ENCODE measurements at regions not wholly inside any gene's neighbourhood (a gene's known extent, or its start where the extent isn't known, plus 50 kb on each side); places are given as distances from the start of the nearest gene placed in this dataset.
"Not testable (repeated sequence)": the region's sequence is repeated elsewhere in the genome, so short reads cannot be mapped to it uniquely, and the experiment has no call there.

GRCh38 chr7:10355816-10356215 is 617.9 kb upstream of the PHF14 start:
- DNase-seq: no peak

DNA sequence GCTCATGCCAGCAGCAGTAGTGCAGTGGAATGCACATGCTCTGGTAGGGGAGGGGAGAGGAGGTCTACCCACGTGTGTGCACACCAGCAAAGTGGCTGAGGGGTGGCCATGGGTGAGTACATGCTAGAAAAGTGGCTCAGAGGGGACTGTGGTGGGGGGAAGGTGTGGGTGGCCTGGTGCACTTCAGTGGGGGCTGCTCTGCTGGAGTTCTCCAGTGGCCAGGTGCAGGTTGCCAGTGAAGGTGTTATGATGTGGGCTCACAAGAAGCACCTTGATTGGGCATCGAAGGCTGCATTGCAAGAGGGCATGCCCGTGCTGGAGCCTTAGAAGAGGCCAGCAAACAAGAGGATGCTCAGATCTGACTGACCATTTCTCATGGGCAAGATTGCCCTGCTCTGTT is 613.6 kb upstream of the PHF14 start:
- DNase-seq: no peak

- no peak for DNase-seq
Observed at GRCh38 chr7:10401793-10402192, 571.9 kb upstream of the PHF14 start.

DNA sequence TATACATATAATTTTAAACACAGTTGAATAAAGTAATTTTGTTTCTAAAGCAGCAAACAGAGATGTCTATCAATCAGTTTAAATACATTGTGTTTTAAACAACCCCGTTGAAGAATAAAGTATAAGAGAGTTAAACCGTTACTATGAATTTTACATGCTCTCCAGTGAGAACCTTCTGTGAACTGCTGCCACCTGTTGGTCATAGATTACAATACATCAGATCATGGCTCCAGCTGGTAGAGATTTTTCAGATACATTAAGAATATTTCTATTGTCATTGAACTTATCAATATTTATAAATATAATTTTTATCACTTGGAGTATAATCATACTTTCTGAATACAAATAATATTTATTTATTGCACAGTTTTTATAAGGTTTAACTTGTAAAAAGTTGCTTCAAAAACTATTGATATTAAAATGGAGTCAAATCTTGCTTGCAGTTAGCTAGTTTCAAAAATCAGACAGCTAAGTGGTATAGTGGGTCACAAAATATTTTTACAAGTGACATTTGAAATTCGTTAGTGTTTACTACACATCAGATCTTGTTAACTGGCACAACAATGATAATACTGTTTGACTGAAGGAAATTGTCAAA is 561.2 kb upstream of the PHF14 start:
- peak; percentile 26 for DNase-seq

DNA sequence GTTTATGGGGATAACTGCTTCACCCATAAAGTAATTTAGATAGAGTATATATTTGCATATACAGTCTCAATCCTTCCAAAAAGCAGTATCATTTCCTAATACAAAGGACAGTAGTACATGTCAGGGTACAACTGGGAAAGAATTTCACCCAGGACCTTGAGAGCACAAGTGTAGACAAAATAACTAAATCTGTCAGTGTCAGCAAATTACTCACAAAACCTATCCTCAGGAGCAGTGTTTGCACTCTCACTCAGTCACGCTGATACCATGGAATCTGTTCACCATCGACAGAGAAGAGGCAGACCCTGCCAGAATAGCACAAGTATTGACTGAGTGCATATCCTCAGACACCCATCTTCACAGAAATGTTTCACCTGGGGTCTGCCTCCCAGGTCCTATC is 554.7 kb upstream of the PHF14 start:
- no peak for DNase-seq

- no peak for DNase-seq
Observed at GRCh38 chr7:10429031-10429430, 544.6 kb upstream of the PHF14 start.

- no peak for DNase-seq
Observed at GRCh38 chr7:10429511-10429910, 544.2 kb upstream of the PHF14 start.

DNA sequence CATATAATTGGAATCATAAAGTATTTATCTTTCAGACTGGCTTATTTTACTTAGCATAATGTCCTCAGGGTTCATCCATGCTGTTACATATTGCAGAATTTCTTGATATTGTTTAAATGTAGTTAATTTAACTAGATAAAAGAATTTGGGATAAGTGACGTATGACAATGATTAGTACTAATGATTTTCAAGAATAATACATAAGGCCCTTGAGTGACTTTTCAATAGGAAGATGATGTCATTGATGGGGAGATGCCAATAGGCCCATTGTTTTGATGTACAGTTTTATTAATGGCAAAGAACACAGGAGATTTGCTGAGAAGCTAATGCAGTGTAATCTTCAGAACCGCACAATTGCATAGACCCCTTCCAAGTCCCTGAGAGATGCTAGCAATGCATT is 537.4 kb upstream of the PHF14 start:
- DNase-seq: no peak

DNA sequence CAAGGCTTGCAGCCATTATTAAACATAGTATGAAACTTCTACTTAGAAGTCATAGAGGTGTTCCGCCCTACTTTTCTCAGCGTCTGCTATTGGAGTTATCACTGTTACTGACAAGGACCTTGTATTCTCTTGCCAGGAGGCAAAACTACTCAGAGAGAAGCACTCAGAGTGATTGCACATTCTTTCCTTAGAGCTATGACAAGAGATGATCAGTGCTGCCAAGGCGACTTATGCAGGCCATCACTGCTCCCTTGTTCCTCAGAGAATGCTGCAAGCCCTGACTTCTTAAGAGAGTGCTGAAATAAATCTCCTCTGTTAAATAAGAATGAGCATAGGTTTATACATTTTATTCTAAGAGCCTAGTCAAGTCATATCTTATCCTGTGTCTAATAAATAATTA is 534.6 kb upstream of the PHF14 start:
- DNase-seq: no peak

GRCh38 chr7:10455936-10456335 is 517.7 kb upstream of the PHF14 start:
- DNase-seq: no peak

DNA sequence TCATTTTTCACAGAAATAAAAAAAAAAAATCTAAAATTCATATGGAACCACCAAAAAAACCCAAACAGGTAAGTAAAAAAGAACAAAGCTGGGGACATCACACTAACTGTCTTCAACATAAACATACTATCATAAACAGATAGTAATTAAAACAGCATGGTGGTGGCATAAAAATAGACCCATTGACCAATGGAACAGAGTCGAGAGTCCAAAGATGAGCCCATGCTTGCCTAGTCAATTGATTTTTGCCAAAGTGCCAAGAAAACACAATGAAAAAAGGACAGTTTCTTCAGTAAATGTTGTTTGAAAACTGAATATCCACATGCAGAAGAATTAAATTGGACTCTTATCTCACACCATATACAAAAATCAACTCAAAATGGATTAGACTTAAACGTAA is 513.2 kb upstream of the PHF14 start:
- DNase-seq: no peak

GRCh38 chr7:10463701-10464100 is 510.0 kb upstream of the PHF14 start:
- DNase-seq: no peak

DNA sequence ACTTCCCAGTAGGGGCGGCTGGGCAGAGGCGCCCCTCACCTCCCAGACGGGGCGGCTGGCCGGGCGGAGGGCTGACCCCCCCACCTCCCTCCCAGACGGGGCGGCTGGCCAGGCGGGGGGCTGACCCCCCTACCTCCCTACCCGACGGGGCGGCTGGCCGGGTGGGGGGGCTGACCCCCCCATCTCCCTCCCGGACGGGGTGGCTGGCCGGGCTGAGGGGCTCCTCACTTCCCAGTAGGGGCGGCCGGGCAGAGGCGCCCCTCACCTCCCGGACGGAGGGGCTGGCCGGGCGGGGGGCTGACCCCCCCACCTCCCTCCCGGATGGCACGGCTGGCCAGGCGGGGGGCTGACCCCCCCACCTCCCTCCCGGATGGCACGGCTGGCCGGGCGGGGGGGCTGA is 508.1 kb upstream of the PHF14 start:
- not testable (repeated sequence) for DNase-seq

GRCh38 chr7:10468908-10469307 is 504.8 kb upstream of the PHF14 start:
- no peak for DNase-seq

GRCh38 chr7:10469476-10469875 is 504.2 kb upstream of the PHF14 start:
- no peak for DNase-seq

DNA sequence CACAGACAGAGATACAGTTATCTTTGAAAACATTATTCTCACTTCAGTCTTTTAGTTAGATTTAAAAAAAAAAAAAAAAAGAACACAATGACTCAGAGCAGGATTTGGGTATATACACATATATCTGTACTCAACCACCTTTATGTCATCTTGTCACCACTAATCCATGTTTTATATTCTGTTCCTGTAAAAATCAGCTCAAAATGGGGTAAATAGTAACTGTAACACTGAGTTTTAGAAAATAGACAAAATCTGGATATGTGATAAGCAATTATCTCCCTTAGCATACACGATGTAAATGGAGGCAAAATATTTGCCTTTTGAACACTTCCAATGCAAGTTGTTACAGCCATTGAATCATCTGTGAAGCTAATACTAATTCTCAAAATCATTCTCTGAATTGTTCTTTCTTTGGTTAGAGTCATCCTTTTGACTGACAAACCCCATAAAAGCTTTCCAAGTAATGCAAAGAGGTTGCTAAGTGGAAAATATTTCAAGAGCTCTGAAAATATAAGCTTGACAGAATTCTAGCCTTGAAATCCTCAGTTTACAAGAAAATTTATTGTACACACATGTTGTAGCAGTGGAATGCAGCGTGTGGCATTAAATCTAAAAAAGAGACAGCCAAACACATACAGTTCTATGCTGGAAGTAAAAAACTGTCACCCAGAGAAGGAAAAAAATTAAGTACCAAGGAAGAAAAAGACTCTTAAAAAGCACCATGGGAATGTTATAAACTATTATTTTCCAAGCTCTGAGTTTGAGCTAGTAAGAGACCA is 502.2 kb upstream of the PHF14 start:
- DNase-seq: no peak

DNA sequence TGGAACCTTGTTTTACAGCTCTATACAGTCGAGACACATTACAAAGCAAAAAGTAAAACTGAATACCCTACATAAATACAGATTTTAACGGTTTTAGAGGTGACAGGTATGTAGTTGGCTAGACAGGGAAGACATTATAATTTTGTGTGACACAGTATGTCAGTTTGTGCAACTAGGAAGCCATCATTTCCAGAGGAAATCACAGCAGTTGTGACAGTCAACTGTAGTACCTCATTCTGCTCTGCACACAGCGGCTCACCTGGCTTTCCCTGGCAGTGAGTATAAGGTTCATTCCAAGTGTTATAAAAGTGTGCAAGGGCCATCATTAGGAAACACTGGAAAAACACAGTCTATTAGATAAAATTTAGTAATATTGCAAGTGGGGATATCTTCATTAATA is 501.6 kb upstream of the PHF14 start:
- no peak for DNase-seq

GRCh38 chr7:10473569-10473968 is 500.1 kb upstream of the PHF14 start:
- DNase-seq: no peak

- no peak for DNase-seq
Observed at GRCh38 chr7:10474048-10474447, 499.6 kb upstream of the PHF14 start.

- DNase-seq: no peak
Observed at GRCh38 chr7:10475940-10476641, 497.6 kb upstream of the PHF14 start.

GRCh38 chr7:10476642-10477041 is 497.0 kb upstream of the PHF14 start:
- DNase-seq: no peak

- DNase-seq: no peak
Observed at GRCh38 chr7:10483671-10484070, 490.0 kb upstream of the PHF14 start.

DNA sequence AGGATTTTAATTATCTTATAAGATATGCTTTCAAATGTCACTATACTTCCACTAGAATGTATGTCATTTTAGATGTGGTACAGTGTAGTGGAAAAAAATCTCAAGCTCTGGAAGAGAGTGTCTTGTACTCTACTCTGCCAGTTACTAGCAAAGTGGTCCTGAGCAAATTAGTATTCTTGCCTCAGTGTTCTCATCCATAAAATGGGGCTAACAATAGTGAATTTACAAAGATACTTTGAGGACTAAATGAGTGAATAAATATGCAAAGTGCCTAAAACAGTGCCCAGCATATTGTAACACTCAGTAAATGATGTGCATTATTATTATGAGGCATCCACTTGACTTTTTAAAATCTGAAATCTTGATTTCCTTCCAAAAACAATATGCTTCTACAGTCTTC is 488.9 kb upstream of the PHF14 start:
- DNase-seq: no peak

- DNase-seq: not testable (repeated sequence)
Observed at GRCh38 chr7:10501206-10501884, 472.3 kb upstream of the PHF14 start.

Measured in fibroblast of upper back skin (primary cell).